Sigmoid colon (tissue), 6 donors: ENCODE measurements at regions not wholly inside any gene's neighbourhood (a gene's known extent, or its start where the extent isn't known, plus 50 kb on each side); places are given as distances from the start of the nearest gene placed in this dataset.

ENCODE experiments used
- DNase-seq: peaks from one replicate; pipeline ENCODE4 v3.0.0-alpha.2; 2019
- H3K27ac ChIP-seq, 4 donors: fragments of 200-600 bp; sonication (generic); one replicate each; pipeline ENCODE4 v1.5.1; 2016 to 2019; ENCODE audit warnings: mild to moderate bottlenecking in 1 of 4
- H3K27me3 ChIP-seq, 3 donors: fragments of 200-600 bp; sonication (generic); one replicate each; pipeline ENCODE4 v1.5.1; 2019; ENCODE audit warnings: mild to moderate bottlenecking in 1 of 3
- H3K36me3 ChIP-seq, 4 donors: fragments of 200-600 bp; sonication (generic); one replicate each; pipeline ENCODE4 v1.5.1; 2016 to 2019
- H3K4me1 ChIP-seq, 4 donors: fragments of 200-600 bp; sonication (generic); one replicate each; pipeline ENCODE4 v1.5.1; 2017 to 2019
- H3K4me3 ChIP-seq, 4 donors: fragments of 200-600 bp; sonication (generic); one replicate each; pipeline ENCODE4 v1.5.1; 2017 to 2019; ENCODE audit warnings: mild to moderate bottlenecking in 2 of 4, moderate library complexity in 1 of 4
- H3K9me3 ChIP-seq, 4 donors: fragments of 200-600 bp in 3 of 4; sonication (generic) in 3 of 4; one replicate each; pipeline versions ENCODE4 v1.5.1 to v1.6.1; 2013 to 2019
- CTCF ChIP-seq, 4 experiments: fragments of 450-650 bp in 3 of 4; fragments of 200-600 bp in 1 of 4; IDR thresholded peaks; one replicate each; pipeline ENCODE4 v1.5.1; 2016 to 2019; ENCODE audit warnings: antibody characterized with exemption in 4 of 4, mild to moderate bottlenecking in 3 of 4, moderate library complexity in 2 of 4
- EP300 ChIP-seq, 4 donors: sonication (generic); formaldehyde crosslinking; IDR thresholded peaks; one replicate each; pipeline ENCODE4 v1.6.1; 2017; ENCODE audit warnings: antibody characterized with exemption in 4 of 4
- POLR2A ChIP-seq, 2 donors: fragments of 450-650 bp; IDR thresholded peaks; one replicate each; pipeline ENCODE4 v1.6.1; 2016; ENCODE audit warnings: antibody characterized with exemption in 2 of 2, mild to moderate bottlenecking in 2 of 2, moderate library complexity in 2 of 2
- POLR2AphosphoS5 ChIP-seq, 4 donors: sonication (generic); formaldehyde crosslinking; IDR thresholded peaks; one replicate each; pipeline ENCODE4 v1.6.1; 2017; ENCODE audit warnings: antibody characterized with exemption in 4 of 4
- WGBS, 2 donors: extraction: QIAGEN DNeasy Blood & Tissue Kit; methylation state at CpG; one replicate each; pipeline ENCODE4 v1.1.7; 2013; 5-methylcytosine and 5-hydroxymethylcytosine counted together
- intact Hi-C: fragments of 100-400 bp; cut with DNase I; formaldehyde crosslinking; loops from one replicate; pipeline ENCODE4 v1.15.1; 2023
- donor health status: healthy with polysubstance abuse.
- donor health status: healthy.

DNA sequence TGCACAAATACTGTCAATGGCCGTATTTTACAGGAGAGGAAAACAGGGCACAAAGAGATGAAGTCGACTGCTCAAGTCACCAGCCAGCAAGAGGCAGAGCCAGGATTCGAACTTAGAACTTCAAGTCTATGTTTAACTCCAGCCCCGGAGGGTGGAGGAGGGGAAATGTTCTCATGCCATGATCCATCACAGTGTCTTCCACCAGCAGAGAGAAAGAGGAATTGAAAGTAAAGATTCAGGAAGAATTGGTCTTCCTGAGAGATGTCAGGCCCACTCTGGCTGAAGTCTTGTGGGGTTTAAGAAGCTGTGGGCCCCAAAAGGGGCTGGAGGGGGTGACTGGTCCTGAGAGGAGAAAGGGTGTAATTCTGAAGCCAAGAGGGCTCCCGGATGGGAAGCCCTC lies 260.0 kb downstream of the TNS1 start:
- Histone ChIP-seq H3K4me1 (peaks cover 0 to 55% (median 46%) of the 10 kb centered on the region in 4 donors), H3K27ac (peak overlapping the region in 3 of 4 donors; percentile 3 to 42 (median 25)), H3K27me3 (no peaks in the 10 kb centered on the region), H3K36me3 (peaks cover 0 to 24% (median 10%) of the 10 kb centered on the region in 4 donors), H3K9me3 (no peaks in the 10 kb centered on the region), H3K4me3 (no peak overlapping the region)
- intact Hi-C loops, result no loop called here
- WGBS, 2 donors, result 75 to 80% methylated on average over 5 of the region's 5 CpGs
- DNase-seq, result no peak
- no peak for TF ChIP-seq POLR2A (IDR thresholded peaks at IDR 0.05)
- TF ChIP-seq EP300 (IDR thresholded peaks at IDR 0.05), result no peak
- TF ChIP-seq CTCF (IDR thresholded peaks at IDR 0.05), result no peak
- no peak for TF ChIP-seq POLR2AphosphoS5 (IDR thresholded peaks at IDR 0.05)

- 69 to 83% methylated on average over 4 of the region's 4 CpGs for WGBS, 2 donors
- TF ChIP-seq EP300 (IDR thresholded peaks at IDR 0.05) (no peak), CTCF (IDR thresholded peaks at IDR 0.05) (no peak), POLR2AphosphoS5 (IDR thresholded peaks at IDR 0.05) (no peak), POLR2A (IDR thresholded peaks at IDR 0.05) (no peak)
- H3K36me3 ChIP-seq, result peaks cover 0 to 28% (median 13%) of the 10 kb centered on the region in 4 donors
- intact Hi-C loops, result no loop called here
- peaks cover 0 to 56% (median 46%) of the 10 kb centered on the region in 4 donors for H3K4me1 ChIP-seq
- DNase-seq, result no peak
- peak overlapping the region in 2 of 4 donors; percentile 18 to 63 for H3K27ac ChIP-seq
- no peak overlapping the region for H3K4me3 ChIP-seq
- no peaks in the 10 kb centered on the region for H3K27me3 ChIP-seq
- no peaks in the 10 kb centered on the region for H3K9me3 ChIP-seq
These were observed 260.5 kb downstream of the TNS1 start for GRCh38 chr2:217742276-217742675.

GRCh38 chr2:217741381-217741955 lies 261.3 kb downstream of the TNS1 start:
- peak overlapping the region in 3 of 4 donors; percentile 47 to 63 (median 56) for H3K27ac ChIP-seq
- peaks cover 0 to 36% (median 13%) of the 10 kb centered on the region in 4 donors for H3K36me3 ChIP-seq
- no peak for DNase-seq
- WGBS, 2 donors, result 86 to 93% methylated on average over 6 of the region's 6 CpGs
- TF ChIP-seq POLR2A (IDR thresholded peaks at IDR 0.05) (no peak), CTCF (IDR thresholded peaks at IDR 0.05) (no peak), POLR2AphosphoS5 (IDR thresholded peaks at IDR 0.05) (no peak), EP300 (IDR thresholded peaks at IDR 0.05) (no peak)
- no peaks in the 10 kb centered on the region for H3K27me3 ChIP-seq
- intact Hi-C loops, result no loop called here
- no peaks in the 10 kb centered on the region for H3K9me3 ChIP-seq
- H3K4me1 ChIP-seq, result peaks cover 0 to 59% (median 45%) of the 10 kb centered on the region in 4 donors
- H3K4me3 ChIP-seq, result no peak overlapping the region

DNA sequence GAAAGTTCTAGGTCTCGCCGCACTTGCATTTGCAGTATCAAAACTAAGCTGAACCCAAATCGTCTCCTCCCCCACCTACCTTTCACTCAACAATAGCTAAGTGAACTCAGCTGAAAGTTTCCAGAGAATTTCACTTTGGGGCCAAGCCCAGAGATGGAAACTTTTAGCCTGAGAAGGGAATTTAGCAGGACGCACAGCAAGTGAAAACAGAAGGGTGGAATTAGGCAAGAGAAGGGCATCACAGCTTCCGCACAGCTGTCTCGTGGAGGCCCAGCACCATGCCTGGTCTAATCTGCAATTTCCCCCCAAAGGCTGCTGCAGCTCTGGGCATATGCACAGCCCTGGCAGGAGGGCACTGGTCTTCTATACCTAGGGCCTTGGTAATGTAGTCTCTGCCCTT lies 262.0 kb downstream of the TNS1 start:
- Histone ChIP-seq H3K27me3 (no peaks in the 10 kb centered on the region), H3K4me1 (peaks cover 0 to 66% (median 50%) of the 10 kb centered on the region in 4 donors), H3K27ac (peak overlapping the region; percentile 42 to 63 (median 52)), H3K4me3 (no peak overlapping the region), H3K36me3 (peaks cover 0 to 36% (median 13%) of the 10 kb centered on the region in 4 donors), H3K9me3 (no peaks in the 10 kb centered on the region)
- TF ChIP-seq POLR2A (IDR thresholded peaks at IDR 0.05) (no peak), CTCF (IDR thresholded peaks at IDR 0.05) (no peak), POLR2AphosphoS5 (IDR thresholded peaks at IDR 0.05) (no peak), EP300 (IDR thresholded peaks at IDR 0.05) (no peak)
- 69 to 75% methylated on average over 6 of the region's 6 CpGs for WGBS, 2 donors
- no peak for DNase-seq
- intact Hi-C loops, result no loop called here

DNA sequence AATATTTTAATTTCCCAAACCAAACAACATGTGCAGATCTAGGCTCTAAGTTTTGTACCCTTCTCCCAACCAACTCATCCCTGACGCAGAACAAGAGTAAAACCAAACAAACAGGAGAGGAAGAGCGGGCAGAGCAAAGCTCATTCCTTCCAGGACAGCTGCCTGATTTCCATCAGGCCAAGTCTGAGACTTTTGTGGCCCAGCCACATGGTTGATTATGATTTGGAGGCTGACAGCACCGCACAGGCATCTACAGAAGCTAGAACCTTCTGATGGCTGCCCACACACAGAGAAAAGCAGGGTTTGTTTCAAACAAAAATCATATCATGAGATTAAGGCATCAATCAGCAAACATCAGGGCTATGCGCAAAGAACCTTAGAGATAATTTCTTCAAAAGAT lies 262.6 kb downstream of the TNS1 start:
- peak overlapping the region; percentile 42 to 63 (median 52) for H3K27ac ChIP-seq
- intact Hi-C loops, result no loop called here

More for the DNA sequence above, 262.6 kb downstream of the TNS1 start:
- H3K9me3 ChIP-seq, result no peaks in the 10 kb centered on the region
- peaks cover 0 to 33% (median 13%) of the 10 kb centered on the region in 4 donors for H3K36me3 ChIP-seq
- no peaks in the 10 kb centered on the region for H3K27me3 ChIP-seq
- no peak for DNase-seq
- peaks cover 0 to 72% (median 55%) of the 10 kb centered on the region in 4 donors for H3K4me1 ChIP-seq
- no peak overlapping the region for H3K4me3 ChIP-seq
- WGBS, 2 donors, result 70 to 77% methylated on average over 4 of the region's 4 CpGs
- no peak for TF ChIP-seq CTCF (IDR thresholded peaks at IDR 0.05)
- TF ChIP-seq POLR2AphosphoS5 (IDR thresholded peaks at IDR 0.05), result no peak
- no peak for TF ChIP-seq EP300 (IDR thresholded peaks at IDR 0.05)
- TF ChIP-seq POLR2A (IDR thresholded peaks at IDR 0.05), result no peak
